ENCODE measurements at regions not wholly inside any gene's neighbourhood (a gene's known extent, or its start where the extent isn't known, plus 50 kb on each side); places are given as distances from the start of the nearest gene placed in this dataset.
"Not testable (repeated sequence)": the region's sequence is repeated elsewhere in the genome, so short reads cannot be mapped to it uniquely, and the experiment has no call there.

DNA sequence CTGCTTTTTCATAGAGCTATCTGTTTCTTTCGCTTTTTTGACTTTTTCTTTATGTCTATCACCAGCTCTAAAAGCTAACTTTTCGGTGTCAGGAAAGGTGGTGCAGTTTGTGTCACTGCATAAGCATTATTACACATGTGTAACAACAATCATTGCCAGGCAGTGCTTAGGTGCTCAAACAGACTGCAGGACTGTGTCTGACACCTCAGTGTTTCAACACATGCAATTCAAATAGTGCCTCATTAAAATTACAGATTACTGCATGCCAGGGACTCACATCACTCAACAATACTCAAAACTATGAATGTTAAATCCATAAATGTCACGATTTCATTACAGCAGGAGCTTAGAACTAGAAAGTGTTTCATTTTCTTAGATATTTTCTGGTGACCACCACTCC, 265.3 kb upstream of the SMIM30 start:
- FAIRE-seq = no peak

DNA sequence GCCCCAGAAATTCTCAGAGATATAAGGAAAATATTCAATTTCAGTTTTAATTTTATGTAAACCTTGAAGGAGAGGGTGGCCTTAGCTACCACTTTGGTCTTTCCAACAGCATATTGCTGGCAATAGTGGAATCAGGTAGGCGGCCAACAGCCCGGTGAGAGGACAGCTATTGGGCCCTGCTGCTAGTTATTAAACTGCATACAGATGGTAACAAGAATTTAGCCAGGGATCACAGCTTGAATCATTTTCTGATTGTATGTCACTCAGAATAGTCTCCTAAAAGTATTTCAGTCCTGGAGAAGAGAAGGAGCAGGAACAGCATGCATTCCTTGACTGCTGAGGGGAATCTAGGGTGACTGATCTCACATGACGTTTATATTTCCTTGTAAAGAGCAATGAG, 261.4 kb upstream of the SMIM30 start:
- no peak for FAIRE-seq

DNA sequence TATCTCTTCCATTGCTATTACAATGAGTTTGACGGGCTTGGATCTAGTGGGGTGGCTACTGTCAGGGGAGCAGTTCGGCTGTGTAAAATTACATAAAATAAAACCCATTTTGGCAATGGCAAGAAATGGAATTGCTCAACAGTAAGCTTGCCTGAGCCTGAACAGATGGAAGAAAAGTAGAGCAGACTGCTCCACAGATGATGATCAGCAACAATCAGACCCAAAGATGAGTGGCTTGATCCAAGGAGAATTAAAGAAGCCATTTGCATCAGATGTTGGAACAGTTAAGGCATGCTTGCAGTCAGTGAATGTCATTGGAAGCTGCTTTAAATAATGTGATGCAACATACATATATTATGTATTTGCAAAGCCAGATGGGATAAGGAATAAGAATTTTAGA, 256.6 kb upstream of the SMIM30 start:
- no peak for FAIRE-seq

DNA sequence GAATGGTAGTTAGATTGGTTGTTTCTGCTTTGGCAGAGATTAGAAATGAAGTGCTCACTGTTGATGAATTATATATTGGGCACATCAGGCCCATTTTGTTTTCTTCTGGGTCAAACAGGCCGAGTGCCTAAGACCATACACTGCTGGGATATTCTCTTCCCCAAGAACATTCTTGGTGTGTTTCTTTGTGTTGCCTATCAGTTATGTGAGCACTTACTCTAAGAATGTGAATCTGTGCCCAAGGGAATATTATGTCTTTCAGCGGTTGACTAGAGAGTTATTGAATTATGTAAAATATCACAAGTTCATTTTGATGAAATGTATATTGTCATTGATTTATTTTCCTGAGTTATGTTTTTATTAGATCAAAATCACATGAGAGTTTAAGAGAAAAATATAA, 255.5 kb upstream of the SMIM30 start:
- no peak for FAIRE-seq

DNA sequence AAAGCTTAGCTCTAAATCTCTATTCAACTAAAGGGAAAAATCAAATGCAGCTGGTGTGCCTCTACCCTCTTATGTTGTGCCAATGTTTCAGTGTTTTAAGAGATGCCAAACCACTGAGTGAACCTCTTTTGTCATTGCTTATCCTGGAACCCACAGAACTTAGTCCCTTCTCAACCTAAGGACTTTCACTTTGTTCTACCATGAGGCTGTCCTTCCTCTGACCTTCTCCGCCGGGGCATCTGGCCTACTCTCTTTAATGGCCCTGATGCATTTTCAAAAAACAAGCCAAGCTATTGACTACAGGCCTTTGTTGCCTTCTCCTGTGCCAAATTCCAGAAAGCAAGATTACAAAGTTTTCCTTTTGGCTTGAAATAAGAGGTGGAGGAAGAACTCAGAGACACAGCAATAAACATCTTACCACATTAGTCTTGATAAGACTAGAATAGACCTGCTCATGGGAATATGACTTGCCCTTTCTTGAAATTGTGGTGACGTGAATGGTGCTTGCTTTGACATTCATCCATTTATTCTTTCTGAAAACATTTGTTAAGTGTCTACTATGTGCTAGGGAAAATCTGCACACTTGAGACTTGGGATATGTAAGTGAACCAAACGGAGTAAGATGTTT, 253.2 kb upstream of the SMIM30 start:
- no peak for FAIRE-seq

DNA sequence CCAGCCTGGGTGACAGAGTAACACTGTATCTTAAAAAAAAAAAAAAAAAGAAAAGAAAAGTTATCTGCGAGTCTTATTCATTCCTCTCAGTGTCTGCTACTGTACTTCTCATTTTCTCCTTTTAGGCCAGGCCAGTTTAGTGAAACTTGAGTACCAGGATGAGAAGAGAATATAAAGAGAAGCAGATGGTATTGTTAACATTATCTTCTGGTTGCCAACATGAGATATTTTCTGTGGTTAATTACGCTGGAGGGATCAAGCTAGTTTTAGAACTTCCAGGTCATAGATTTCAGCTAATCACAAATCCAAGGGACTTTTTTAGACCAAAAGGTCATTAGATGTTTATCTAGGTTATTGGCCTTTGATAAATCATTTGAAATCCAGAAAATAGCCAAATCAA, 252.6 kb upstream of the SMIM30 start:
- no peak for FAIRE-seq

DNA sequence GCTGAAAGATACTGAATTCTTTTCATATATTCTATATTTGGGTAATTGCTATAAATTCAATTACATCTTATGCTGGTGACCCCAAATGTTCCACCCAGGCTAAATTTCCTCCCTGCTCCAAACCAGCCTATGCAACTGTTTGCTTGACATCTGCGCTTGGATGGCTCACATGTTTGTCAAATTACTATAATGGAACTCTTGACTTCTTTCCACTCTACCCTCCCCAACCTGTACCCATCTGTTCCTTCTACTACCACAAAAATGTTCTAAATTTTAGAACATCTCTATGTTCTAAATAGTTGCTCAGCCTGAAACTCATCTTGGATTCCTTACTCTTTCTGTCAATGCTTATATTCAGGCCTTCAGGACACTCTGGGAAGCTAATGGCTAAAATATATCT, 249.9 kb upstream of the SMIM30 start:
- no peak for FAIRE-seq

DNA sequence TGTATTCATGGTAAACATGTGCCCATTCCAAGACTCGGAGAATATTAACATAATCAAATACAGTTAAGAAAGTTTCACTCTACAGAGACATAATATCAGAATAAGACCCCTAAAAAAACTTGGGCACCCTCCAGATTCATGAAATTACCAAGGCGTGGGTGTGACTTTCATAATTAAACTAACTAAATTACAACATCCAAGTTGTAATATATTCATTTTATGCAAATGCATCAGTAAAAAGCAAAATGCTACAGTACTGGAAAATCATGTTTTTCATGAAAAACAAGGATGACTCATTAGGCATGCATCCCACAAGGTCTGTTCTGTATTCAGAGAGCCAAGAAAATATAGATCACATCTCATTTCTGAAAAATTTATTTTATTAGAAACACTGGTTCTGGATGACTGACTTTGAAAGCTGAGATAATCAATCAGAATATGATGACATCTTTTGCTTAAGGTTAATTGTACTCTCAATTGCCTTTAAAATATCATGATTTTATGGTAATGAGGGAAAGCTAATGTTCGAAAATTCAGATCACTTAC, 248.8 kb upstream of the SMIM30 start:
- FAIRE-seq = no peak

DNA sequence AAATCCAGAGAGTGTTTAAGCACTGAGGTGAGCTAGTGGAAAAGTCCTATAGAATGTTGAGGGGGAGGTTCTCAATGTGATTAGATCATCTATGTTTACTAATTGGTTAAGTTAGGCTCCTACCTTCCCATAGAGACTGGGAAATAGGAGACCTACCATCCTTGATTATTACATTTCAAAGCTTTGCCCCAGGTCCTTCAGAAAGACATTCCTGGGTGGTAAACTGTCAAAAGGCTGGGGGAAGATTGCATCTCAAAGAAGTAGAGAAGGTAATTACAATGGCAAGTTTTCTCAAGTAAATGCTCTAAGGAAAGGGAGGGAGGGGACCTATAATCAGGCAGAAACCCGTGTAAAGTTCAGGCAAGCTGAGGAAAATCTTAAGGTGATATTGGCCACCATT, 247.8 kb upstream of the SMIM30 start:
- no peak for FAIRE-seq

DNA sequence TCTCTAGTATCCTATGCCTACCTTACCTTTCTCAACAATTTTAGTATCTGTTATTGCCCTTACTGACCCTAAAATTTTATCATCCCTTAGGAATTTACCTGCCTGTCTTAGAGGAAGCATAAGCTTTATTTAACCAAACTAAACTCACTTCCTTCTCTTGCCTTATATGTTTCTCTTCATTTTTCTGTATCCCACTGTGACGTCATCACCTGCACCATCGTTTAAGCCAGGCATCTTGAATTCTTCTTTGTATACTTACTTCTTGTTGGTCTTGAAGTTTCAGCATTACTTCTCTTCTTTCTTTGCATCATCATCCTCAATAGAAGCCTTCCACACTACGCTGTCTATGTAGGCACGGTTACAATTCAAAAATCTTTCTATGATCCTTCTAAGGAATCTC, 231.0 kb upstream of the SMIM30 start:
- no peak for FAIRE-seq

DNA sequence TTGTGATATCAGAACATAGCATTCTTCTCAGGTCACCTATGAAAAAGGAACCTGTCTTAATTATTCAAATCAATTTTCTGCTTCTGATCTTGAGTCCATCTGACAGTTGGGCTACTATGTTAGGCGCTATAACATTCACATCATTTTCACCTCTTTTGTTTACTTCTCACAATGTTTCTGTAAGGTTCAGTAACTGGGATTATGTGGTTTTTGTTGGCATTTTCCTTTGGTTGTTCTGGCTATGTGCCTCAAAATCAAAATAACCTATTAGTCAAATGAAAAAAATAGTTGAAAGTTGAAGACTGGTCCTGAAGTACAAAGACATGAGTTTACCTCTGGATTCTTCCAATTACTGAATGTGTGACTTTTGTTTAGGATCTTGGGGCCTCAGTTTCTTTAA, 221.3 kb upstream of the SMIM30 start:
- no peak for FAIRE-seq

DNA sequence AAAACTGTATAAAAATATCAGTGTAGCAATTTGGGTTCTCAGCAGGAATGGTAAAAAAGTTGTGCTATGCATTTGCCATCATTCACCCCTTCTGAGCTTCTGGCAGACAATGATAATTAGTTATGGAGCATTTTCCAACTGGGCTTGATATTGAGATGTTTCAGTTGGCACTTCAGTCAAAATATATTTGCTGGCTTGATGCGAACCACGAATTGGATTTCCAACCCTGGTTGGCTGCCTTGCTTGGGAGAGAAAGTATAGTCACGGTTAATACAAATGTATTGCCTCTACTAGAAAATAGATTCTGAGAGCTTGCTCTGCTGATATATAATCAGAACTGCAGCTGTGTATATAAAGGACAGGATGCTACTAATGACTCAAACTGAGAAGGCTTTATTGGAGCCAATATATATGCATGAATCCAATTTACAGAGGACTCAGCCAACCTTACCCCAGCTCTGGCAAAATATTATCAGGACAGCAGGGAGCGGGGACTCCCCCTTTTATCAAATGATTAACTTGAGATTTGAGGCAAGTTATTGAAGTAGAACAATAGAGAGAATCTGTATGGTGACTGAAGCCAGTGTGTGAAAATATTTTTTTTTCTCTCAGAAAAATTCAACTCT, 219.8 kb upstream of the SMIM30 start:
- FAIRE-seq = no peak

DNA sequence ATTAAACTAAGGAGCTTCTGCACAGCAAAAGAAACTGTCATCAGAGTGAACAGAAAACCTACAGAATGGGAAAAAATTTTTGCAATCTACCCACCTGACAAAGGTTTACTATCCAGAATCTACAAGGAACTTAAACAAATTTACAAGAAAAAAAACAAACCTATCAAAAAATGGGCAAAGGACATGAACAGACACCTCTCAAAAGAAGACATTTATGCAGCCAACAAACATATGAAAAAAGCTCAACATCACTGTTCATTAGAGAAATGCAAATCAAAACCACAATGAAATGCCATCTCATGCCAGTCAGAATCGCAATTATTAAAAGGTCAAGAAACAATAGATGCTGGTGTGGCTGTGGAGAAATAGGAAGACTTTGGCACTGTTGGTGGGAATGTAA, 218.5 kb upstream of the SMIM30 start:
- FAIRE-seq = not testable (repeated sequence)

DNA sequence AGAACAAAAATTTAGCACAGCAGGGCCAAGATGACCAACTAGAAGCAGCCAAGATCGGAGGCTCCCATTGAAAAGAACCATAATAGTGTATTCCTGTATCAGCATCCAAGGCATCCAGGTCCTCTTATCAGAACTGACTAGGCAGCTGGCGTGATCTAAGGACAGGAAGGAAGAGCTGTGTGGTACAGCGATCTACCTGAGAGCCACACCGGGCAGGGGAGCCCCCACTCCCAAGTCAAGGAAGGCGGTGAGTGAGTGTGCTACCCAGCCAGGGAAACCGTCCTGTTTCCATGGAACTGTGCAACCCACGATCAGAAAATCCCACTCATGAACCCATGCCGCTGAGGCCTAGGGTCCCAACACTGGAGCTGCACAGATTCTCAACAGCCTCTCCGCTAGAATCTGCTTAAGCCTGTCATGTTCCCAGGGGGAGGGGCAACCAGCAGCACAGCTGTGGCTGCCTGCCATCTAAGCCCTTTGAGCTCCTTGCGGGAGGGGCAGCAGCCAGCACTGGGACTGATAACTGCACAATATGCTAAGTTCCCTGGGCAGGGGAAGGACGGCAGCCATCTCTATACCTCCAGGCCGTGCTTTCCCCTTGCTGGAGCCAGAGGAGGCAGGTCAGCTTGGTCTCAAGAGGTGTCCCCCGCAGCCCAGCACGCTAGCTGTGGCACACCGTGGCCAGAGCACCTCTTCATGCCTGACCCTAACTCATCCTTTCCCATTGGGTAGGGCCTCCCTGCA, 213.0 kb upstream of the SMIM30 start:
- FAIRE-seq = no peak

DNA sequence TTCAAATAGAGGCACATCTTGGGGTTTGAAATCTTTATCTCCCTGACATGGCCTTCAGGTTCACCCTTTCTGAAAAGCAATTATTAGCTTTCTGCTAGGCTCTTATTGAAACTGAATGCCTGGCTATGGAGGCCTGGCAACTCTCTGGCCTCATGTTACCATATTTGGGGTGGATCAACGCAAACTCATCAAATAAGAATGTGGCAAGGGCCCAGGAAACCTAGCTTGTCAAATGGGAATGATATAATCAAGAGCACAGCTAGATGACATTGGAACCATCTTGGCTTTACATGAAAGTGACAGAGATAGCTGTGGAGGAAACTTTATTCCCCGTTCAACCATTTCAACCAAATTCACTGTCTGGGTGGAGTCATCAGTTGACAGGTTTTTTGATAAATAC, 202.8 kb upstream of the SMIM30 start:
- no peak for FAIRE-seq

DNA sequence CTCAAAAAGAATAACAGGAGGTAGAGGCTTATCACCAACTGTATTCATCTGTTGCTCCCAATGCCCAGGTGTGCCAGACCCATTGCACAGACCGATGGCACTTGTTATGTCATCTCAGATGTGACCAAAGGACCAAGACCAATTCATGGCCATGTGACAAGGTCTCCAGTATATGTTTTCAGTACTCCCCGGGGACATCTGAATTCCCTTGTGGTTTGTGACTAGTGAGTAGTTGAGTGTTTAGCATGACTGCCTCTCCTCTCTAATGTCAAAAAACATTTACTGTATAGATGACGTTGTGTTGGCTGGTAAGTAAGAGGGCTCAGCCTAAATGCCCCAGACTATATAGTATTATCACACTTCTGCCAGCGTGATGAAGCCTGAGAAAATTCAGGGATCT, 202.1 kb upstream of the SMIM30 start:
- no peak for FAIRE-seq

DNA sequence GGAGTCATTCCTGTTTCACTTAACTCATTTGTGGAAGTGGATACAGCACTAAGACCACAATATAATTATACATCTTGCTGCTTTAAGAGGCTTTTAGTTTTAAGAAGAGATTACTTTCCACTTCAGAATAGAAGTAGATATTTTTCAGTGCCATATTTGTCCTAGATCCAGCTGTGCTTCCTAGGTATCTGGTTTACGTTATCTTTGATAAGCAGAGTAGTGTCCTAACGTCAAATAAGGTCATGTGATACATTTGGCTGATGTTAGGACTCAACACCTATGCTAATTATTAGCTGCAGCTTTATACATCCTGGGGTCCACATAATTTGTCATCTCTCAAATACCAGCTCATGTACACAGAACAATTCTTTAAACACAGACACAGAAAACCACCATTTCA, 196.2 kb upstream of the SMIM30 start:
- no peak for FAIRE-seq

DNA sequence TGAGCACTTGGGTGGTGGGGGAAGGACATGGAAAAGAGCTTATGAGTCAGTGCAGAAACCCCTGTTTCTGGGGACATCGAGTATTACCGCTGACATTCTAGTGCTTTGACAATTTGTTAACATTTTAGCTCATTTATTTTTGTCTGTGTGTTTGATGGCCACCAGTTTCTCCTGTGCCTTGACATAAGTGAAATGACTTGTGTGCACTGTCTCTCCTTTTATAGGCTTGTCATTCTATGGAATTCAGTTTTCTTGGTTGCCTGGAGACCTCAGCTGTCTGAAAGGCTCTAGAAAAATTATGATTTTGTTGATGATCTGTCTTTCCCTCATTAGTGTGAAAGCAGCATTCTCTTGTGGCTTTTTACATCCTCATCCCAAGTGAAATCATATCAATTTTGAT, 190.0 kb upstream of the SMIM30 start:
- no peak for FAIRE-seq

DNA sequence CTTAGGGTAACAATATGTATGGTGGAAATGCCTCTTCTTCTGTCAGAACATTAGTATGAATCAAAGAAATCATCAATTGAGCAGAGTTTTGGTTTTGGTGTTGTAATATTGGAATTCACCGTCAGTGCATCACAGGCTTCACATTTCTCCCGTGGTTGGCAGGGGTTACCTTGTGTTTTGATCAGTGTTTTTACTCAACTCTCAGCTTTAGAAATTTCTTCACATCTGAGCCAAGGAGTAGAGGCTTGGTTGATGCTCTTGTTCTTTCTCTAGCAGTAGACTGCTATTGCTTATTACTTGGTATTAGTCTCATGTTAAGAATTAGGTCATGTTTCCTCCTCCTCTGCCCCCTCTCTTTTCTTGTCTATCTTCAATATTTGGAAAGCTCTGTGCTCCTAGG, 188.8 kb upstream of the SMIM30 start:
- no peak for FAIRE-seq

DNA sequence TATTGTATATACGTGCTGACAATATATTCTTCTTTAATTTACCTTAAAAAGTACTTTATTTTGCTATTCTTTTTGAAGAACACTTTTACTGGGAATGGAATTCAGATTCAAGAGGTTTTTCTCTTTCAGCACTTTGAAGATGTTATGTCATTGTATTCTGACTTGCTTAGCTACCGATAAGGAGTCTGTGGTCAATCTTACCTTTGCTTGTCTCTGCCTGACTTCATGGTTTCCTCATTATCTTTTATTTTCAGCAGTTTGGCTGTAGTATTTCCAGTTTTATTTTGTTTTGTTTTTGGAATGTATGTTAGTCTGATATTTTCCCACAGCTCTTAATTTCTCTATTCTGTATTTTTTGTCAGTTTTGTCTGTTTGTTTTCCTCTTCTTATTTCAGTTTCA, 187.9 kb upstream of the SMIM30 start:
- no peak for FAIRE-seq

DNA sequence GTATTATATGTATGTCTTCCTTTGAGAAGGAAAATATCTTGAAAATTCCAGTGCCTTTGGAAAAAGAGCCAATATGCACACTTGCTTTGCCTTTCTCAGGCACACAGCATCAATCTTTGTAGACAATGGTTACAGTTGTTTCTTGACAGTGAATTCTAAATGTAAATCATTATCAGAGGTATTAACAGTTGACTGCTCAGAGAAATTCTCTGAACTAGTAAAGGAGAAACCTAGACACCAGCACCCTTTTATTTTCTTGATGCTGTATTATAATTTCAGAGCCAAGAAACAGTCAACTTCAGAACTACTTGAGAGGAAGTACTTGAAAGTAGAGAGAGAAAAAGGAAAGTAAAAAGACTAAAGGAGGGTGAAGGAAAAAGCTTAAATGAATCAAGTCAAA, 185.8 kb upstream of the SMIM30 start:
- FAIRE-seq = no peak

DNA sequence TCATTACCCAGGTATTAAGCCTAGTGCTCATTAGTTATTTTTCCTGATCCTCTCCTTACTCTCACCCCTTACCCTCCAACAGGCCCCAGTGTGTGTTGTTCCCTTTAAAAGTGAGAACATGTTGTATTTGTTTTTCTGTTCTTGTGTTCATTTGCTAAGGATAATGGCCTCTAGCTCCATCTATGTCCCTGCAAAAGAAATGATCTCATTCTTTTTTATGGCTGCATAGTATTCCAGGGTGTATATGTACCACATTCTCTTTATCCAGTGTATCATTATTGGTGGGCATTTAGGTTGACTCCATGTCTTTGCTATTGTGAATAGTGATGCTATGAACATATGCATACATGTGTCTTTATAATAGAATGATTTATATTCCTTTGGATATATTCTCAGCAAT, 185.0 kb upstream of the SMIM30 start:
- FAIRE-seq = not testable (repeated sequence)

DNA sequence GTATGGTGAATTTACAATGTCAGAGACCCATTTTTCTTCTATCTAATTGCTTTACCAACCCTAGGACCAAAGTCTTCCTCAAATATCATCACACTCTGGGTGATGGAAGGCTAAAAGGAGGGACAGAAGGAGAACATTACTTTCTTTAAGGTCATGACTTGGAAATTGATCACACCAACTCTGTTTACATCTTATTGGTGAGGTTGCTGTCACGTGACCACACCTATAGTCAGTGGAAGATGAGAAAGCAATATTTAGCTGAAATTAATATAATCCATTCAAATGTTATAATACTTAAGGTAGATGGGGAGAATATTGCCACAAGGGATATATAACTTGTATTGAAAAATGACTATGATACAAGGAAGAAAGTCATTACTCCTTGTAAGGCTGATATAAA, 183.6 kb upstream of the SMIM30 start:
- FAIRE-seq = no peak

DNA sequence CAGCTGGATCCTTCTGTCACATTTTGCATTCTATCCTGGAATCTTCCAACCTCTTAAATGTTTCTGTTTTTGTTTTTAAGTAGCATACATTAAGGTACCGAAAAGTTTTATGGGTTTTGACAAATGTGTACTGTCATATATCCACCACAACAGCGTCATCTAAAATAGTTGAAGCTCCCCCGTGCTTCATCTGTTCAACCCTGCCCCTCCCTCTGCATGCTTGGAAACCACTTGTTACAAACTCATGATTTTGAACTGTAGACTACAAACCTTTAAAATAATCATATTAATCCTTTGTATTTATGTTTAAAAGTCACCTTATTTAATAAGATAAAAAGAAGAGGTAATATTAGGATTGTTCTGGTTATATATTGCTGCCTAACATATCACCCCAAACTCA, 182.8 kb upstream of the SMIM30 start:
- FAIRE-seq = no peak

Measured in colon (tissue), 2 donors.